HFF-Myc (cell line): ENCODE measurements at regions not wholly inside any gene's neighbourhood (a gene's known extent, or its start where the extent isn't known, plus 50 kb on each side); places are given as distances from the start of the nearest gene placed in this dataset.

Experiments
- DNase-seq: peaks from one replicate; pipeline ENCODE4 v3.0.0-alpha.2; 2011; ENCODE audit warnings: low read depth; ENCODE audit errors: extremely low read depth
- H3K4me3 ChIP-seq: replicated peaks from 2 replicates; pipeline ENCODE4 v1.5.1; 2011; ENCODE audit warnings: low read depth, mild to moderate bottlenecking, control low read depth, low read length
- TF ChIP-seq, protein P1 (sequence below): IDR thresholded peaks from 2 replicates; pipeline ENCODE4 v1.5.1; 2012; ENCODE audit warnings: mild to moderate bottlenecking, low read depth, low read length, control low read depth; ENCODE audit errors: missing control alignments

DNA sequence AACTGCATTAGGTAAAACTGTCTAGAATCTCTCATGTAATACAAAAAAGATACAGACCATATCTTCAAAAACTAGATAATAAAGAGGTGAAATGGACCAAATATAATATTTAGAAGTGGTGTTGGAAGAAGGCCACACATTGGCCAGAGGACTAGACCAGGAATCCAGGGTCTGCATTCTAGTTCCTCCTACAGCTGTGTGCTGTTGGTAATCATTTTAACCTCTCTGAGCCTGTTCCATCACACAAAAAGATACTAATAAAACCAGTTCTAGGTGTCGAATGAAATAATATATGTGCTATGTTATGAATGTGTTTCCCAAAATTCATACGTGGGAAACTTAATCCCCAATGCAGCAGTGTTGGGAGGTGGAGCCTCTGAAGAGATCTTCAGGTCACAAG, 111.6 kb upstream of the RREB1 start:
- no peak overlapping the region for H3K4me3 ChIP-seq
- no peak for DNase-seq
- TF ChIP-seq, protein P1, sequence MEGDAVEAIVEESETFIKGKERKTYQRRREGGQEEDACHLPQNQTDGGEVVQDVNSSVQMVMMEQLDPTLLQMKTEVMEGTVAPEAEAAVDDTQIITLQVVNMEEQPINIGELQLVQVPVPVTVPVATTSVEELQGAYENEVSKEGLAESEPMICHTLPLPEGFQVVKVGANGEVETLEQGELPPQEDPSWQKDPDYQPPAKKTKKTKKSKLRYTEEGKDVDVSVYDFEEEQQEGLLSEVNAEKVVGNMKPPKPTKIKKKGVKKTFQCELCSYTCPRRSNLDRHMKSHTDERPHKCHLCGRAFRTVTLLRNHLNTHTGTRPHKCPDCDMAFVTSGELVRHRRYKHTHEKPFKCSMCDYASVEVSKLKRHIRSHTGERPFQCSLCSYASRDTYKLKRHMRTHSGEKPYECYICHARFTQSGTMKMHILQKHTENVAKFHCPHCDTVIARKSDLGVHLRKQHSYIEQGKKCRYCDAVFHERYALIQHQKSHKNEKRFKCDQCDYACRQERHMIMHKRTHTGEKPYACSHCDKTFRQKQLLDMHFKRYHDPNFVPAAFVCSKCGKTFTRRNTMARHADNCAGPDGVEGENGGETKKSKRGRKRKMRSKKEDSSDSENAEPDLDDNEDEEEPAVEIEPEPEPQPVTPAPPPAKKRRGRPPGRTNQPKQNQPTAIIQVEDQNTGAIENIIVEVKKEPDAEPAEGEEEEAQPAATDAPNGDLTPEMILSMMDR, result no peak

DNA sequence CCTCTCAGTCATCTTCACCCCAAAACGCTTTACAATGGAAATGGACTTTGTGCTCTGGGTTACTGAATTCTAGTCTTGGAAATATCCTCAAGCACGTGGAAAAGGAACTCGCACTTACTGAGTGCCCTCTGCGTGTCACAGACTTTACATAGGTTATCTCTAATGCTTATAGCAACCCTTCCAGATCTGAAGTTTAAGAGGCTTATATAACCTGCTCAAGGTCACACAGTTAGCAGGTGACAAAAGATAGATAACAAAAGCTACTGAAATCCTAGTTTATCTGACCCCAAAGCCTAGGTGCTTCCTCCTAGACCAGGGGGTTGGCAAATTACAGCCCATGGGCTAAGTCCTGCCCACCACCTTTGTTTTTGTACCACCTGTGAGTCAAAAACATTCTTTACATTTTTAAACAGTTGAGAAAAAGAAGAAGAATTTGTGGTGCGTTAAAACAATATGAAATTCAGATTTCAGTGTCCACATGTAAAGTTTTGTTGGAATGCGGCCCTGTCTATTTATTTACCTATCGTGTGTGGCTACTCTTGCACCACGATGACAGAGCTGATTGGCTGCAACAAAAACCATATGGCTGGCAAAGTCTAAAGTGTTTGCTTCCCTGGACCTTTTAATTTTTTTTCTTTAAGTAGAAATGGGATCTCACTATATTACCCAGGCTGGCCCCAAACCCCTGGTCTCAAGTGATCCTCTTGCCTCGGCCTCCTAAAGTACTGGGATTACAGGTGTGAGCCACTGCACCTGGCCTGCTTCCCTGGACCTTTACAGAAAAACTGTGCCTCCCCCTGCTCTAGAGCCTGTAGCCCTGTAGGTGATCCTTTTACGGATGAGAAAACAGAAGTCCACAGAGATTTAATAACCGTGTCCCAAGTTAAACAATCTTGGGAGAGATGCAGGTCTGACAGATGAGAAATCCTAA, 110.2 kb upstream of the RREB1 start:
- TF ChIP-seq, protein P1, result no peak
- no peak for DNase-seq
- no peak overlapping the region for H3K4me3 ChIP-seq

DNA sequence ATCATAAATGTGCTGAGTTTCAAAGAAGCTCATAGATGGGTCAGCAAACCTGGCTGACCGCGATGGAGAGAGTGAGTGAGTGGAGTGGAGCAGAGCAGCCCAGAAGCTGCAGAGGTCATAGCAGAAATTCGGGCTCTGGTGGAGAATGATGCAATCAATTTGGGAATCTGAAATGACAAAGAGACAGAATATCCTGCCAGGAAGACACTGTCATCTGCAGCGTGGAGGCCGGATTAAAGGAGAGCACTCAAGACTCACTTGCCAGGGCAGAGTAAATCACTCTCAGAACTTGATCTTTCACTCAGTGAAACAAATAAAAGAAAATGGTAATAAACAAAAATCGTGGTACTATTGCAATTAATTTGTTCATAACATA, 109.6 kb upstream of the RREB1 start:
- H3K4me3 ChIP-seq, result no peak overlapping the region
- no peak for DNase-seq
- TF ChIP-seq, protein P1, result no peak

DNA sequence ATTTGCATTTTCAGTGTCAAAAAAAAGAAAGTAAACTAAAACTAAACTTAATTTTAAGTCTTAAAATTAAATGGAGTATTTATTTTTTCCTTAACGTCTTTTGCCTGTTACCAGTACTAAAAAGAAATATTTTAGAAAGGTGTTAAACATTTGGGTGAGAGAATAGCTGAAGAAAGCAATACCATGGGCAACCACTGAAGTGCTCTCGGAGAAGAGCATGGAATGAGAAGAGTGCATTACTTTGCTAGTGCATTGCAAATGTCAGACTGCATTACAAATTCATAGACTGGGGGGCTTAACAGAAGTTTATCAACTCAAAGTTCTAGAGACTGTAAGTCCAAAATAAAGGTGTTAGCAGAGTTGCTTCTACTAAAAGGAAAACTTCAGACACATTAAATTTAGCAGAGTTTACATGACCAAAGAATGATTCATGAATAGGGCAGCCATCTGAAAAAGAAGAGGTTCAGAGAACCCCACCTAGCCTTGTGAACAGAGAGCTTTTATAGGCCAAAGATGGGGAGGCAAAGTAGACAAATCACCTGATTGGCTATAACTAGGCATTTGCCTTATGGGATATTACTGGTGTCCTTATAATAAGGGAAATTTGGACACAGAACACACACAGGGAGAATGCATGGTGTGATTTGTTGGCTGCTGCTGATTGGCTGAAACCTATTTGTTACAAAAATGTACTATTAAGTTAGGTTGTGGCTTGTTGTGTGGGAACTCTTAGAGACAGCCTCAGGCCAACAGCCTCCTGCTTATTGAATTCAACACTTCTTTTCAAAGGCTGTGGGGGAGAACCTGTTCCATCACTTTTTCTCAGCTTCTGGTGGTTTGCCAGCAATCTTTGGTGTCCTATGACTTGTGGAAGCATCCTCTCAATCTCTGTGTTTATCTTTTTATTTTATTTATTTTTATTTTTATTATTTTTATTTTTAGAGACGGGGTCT, 106.7 kb upstream of the RREB1 start:
- TF ChIP-seq, protein P1, result no peak
- no peak for DNase-seq

DNA sequence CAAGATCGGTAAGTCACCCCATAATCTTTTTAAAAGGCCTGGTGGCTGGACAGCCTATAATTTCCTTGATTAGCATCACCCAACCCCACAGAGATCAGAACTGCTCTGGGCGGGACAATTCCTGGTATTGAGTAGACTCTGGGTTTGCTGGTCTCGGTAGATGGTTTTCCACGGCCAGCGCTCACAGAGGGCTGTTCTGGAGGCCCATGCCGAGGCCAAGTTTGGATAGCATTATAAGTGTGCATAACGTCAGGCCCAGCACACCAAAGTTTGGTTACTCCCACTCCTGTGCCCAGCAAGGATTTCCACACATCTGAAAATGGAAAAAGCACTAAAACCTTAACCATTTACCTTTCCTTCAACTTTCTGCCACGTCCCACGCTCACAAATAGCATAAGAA, 104.7 kb upstream of the RREB1 start:
- H3K4me3 ChIP-seq, result no peak overlapping the region
- TF ChIP-seq, protein P1, result no peak

More for the DNA sequence above, 106.7 kb upstream of the RREB1 start:
- H3K4me3 ChIP-seq, result no peak overlapping the region

DNA sequence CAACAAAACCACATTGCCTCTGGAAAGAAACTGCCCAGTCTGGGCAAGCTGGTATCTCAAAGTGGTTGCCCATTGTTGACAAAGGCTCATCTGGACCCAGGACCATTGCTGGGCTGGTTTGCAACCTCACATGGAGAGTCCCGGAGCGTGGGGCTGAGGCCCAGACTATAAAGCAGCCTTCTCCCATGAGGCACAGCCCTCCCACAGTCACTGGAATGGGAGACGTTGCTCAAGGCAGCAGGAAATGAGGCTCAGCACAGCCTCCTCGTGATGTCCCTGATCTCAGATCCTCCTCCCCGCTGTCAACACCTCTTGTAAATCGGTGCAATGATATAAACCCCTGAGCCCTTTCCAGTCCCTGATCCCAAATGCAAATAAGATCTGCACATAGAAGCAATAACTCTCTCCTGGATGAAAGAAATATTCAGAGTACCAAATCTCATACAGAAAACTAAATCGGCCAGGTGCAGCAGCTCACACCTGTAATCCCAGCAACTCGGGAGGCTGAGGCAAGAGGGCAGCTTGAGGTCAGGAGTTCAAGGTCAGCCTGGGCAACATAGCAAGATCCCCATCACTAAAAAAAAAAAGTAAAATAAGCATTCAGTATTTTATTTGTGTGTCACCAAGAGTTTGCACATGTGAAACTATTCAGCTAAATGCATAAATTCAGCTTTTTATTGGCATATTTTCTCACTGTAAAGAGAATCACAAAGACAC, 103.0 kb upstream of the RREB1 start:
- no peak overlapping the region for H3K4me3 ChIP-seq
- no peak for DNase-seq
- TF ChIP-seq, protein P1, result no peak

More for the DNA sequence above, 104.7 kb upstream of the RREB1 start:
- no peak for DNase-seq
